Mammary epithelial cell (primary cell): ENCODE measurements at regions not wholly inside any gene's neighbourhood (a gene's known extent, or its start where the extent isn't known, plus 50 kb on each side); places are given as distances from the start of the nearest gene placed in this dataset.

Source experiments
- EZH2 ChIP-seq: IDR thresholded peaks from 2 replicates; pipeline ENCODE4 v1.6.1; 2012; ENCODE audit warnings: low read length, inconsistent platforms, borderline replicate concordance
- TF ChIP-seq, protein P1 (sequence below), 2 donors: IDR thresholded peaks in 1 of 2; conservative IDR thresholded peaks in 1 of 2; 2 replicates each; pipeline ENCODE4 v1.5.1; 2011 to 2012; ENCODE audit warnings: inconsistent platforms in 2 of 2, low read length in 2 of 2, mild to moderate bottlenecking in 2 of 2, control low read depth in 1 of 2, low read depth in 1 of 2; ENCODE audit not compliant: insufficient read depth in 1 of 2; ENCODE audit errors: extremely low read depth in 1 of 2

- TF ChIP-seq, protein P1, sequence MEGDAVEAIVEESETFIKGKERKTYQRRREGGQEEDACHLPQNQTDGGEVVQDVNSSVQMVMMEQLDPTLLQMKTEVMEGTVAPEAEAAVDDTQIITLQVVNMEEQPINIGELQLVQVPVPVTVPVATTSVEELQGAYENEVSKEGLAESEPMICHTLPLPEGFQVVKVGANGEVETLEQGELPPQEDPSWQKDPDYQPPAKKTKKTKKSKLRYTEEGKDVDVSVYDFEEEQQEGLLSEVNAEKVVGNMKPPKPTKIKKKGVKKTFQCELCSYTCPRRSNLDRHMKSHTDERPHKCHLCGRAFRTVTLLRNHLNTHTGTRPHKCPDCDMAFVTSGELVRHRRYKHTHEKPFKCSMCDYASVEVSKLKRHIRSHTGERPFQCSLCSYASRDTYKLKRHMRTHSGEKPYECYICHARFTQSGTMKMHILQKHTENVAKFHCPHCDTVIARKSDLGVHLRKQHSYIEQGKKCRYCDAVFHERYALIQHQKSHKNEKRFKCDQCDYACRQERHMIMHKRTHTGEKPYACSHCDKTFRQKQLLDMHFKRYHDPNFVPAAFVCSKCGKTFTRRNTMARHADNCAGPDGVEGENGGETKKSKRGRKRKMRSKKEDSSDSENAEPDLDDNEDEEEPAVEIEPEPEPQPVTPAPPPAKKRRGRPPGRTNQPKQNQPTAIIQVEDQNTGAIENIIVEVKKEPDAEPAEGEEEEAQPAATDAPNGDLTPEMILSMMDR (conservative IDR thresholded peaks at IDR 0.05 in 1 of 2, IDR thresholded peaks at IDR 0.05 in 1 of 2; ENCODE audit: extremely low read depth in 1 of 2, insufficient read depth in 1 of 2, low read depth in 1 of 2, low read length in 2 of 2): no peak
- no peak for TF ChIP-seq EZH2
These were observed 117.9 kb upstream of the SV2C start for GRCh38 chr5:75965292-75965691.
